C4-2B (cell line): ENCODE measurements at regions not wholly inside any gene's neighbourhood (a gene's known extent, or its start where the extent isn't known, plus 50 kb on each side); places are given as distances from the start of the nearest gene placed in this dataset.

Experiments
- H3K27ac ChIP-seq: fragments of 450-650 bp; 2 replicates; pipeline ENCODE4 v1.5.1; 2017
- CTCF ChIP-seq: fragments of 450-650 bp; conservative IDR thresholded peaks from 2 replicates; pipeline ENCODE4 v1.5.1; 2017; ENCODE audit warnings: mild to moderate bottlenecking
- ZFX ChIP-seq: fragments of 450-650 bp; IDR thresholded peaks from 2 replicates; pipeline ENCODE4 v1.6.1; 2017

- no peak overlapping the region for H3K27ac ChIP-seq
- TF ChIP-seq CTCF, result no peak
- no peak for TF ChIP-seq ZFX
Observed at GRCh38 chr5:126210955-126211354, 212.3 kb upstream of the GRAMD2B start.

- H3K27ac ChIP-seq, result no peak overlapping the region
- TF ChIP-seq CTCF (no peak), ZFX (no peak)
Observed at GRCh38 chr5:126219616-126220015, 203.6 kb upstream of the GRAMD2B start.

GRCh38 chr5:126220725-126221124 lies 202.5 kb upstream of the GRAMD2B start:
- TF ChIP-seq CTCF (no peak), ZFX (no peak)
- no peak overlapping the region for H3K27ac ChIP-seq

GRCh38 chr5:126228934-126229333 lies 194.3 kb upstream of the GRAMD2B start:
- H3K27ac ChIP-seq, result no peak overlapping the region
- no peak for TF ChIP-seq ZFX
- TF ChIP-seq CTCF, result no peak

GRCh38 chr5:126233256-126233655 lies 190.0 kb upstream of the GRAMD2B start:
- H3K27ac ChIP-seq, result no peak overlapping the region
- TF ChIP-seq ZFX (no peak), CTCF (no peak)

- no peak overlapping the region for H3K27ac ChIP-seq
- TF ChIP-seq ZFX (no peak), CTCF (peak; percentile 98)
Observed at GRCh38 chr5:126234563-126235195, 188.5 kb upstream of the GRAMD2B start.

- H3K27ac ChIP-seq, result no peak overlapping the region
- TF ChIP-seq CTCF (no peak), ZFX (no peak)
Observed at GRCh38 chr5:126235628-126236027, 187.6 kb upstream of the GRAMD2B start.
